ENCODE measurements at regions not wholly inside any gene's neighbourhood (a gene's known extent, or its start where the extent isn't known, plus 50 kb on each side); places are given as distances from the start of the nearest gene placed in this dataset.

- TF ChIP-seq FOXK2 (IDR thresholded peaks at IDR 0.05) (no peak), NFRKB (IDR thresholded peaks at IDR 0.05) (no peak), ZNF384 (IDR thresholded peaks at IDR 0.05) (no peak), SP1 (IDR thresholded peaks at IDR 0.05) (no peak), BHLHE40 (IDR thresholded peaks at IDR 0.05; ENCODE audit: borderline replicate concordance) (no peak), ELF4 (IDR thresholded peaks at IDR 0.05) (no peak), TARDBP (IDR thresholded peaks at IDR 0.05) (no peak), SUZ12 (IDR thresholded peaks at IDR 0.05) (no peak), ARNT (IDR thresholded peaks at IDR 0.05) (no peak)
- TF ChIP-seq, protein P1, sequence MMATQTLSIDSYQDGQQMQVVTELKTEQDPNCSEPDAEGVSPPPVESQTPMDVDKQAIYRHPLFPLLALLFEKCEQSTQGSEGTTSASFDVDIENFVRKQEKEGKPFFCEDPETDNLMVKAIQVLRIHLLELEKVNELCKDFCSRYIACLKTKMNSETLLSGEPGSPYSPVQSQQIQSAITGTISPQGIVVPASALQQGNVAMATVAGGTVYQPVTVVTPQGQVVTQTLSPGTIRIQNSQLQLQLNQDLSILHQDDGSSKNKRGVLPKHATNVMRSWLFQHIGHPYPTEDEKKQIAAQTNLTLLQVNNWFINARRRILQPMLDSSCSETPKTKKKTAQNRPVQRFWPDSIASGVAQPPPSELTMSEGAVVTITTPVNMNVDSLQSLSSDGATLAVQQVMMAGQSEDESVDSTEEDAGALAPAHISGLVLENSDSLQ (IDR thresholded peaks at IDR 0.05), result no peak
- no peak for DNase-seq (ENCODE audit: extremely low spot score)
- POLR2A ChIA-PET, result no interaction called here
- CTCF ChIA-PET, result no interaction called here
Measured at GRCh38 chr6:104046426-104046825, 813.3 kb downstream of the HACE1 start.

- TF ChIP-seq HDGF (IDR thresholded peaks at IDR 0.05; ENCODE audit: borderline replicate concordance), result no peak
- no peak for TF ChIP-seq ZNF384 (IDR thresholded peaks at IDR 0.05)
- no peak for TF ChIP-seq FOXM1 (IDR thresholded peaks at IDR 0.05; ENCODE audit: borderline replicate concordance)
- no peak for TF ChIP-seq SP1 (IDR thresholded peaks at IDR 0.05)
- TF ChIP-seq ELF4 (IDR thresholded peaks at IDR 0.05), result no peak
- TF ChIP-seq FOXA1 (IDR thresholded peaks at IDR 0.05), result no peak
- TF ChIP-seq BHLHE40 (IDR thresholded peaks at IDR 0.05; ENCODE audit: borderline replicate concordance), result no peak
- no peak for TF ChIP-seq FOXK2 (IDR thresholded peaks at IDR 0.05)
- TF ChIP-seq TARDBP (IDR thresholded peaks at IDR 0.05), result no peak
- no peak for DNase-seq (ENCODE audit: extremely low spot score)
- ChIA-PET POLR2A (no interaction called here), CTCF (no interaction called here)
Measured at GRCh38 chr6:104031346-104031745, 828.4 kb downstream of the HACE1 start.

GRCh38 chr6:104022126-104022525, 837.6 kb downstream of the HACE1 start:
- TF ChIP-seq ZNF384 (IDR thresholded peaks at IDR 0.05), result no peak
- TF ChIP-seq L3MBTL2 (conservative IDR thresholded peaks at IDR 0.05), result no peak
- no peak for TF ChIP-seq FOXK2 (IDR thresholded peaks at IDR 0.05)
- TF ChIP-seq FOXA1 (IDR thresholded peaks at IDR 0.05), result no peak
- TF ChIP-seq ELF4 (IDR thresholded peaks at IDR 0.05), result no peak
- TF ChIP-seq LEF1 (IDR thresholded peaks at IDR 0.05; ENCODE audit: borderline replicate concordance), result no peak
- TF ChIP-seq BHLHE40 (IDR thresholded peaks at IDR 0.05; ENCODE audit: borderline replicate concordance), result no peak
- TF ChIP-seq, protein P1 (IDR thresholded peaks at IDR 0.05), result no peak
- TF ChIP-seq TARDBP (IDR thresholded peaks at IDR 0.05), result no peak
- TF ChIP-seq NFRKB (IDR thresholded peaks at IDR 0.05), result no peak
- no peak for TF ChIP-seq HDGF (IDR thresholded peaks at IDR 0.05; ENCODE audit: borderline replicate concordance)
- TF ChIP-seq ARNT (IDR thresholded peaks at IDR 0.05), result no peak
- TF ChIP-seq FOXM1 (IDR thresholded peaks at IDR 0.05; ENCODE audit: borderline replicate concordance), result no peak
- CTCF ChIA-PET, result no interaction called here
- no peak for DNase-seq (ENCODE audit: extremely low spot score)
- POLR2A ChIA-PET, result no interaction called here

DNA sequence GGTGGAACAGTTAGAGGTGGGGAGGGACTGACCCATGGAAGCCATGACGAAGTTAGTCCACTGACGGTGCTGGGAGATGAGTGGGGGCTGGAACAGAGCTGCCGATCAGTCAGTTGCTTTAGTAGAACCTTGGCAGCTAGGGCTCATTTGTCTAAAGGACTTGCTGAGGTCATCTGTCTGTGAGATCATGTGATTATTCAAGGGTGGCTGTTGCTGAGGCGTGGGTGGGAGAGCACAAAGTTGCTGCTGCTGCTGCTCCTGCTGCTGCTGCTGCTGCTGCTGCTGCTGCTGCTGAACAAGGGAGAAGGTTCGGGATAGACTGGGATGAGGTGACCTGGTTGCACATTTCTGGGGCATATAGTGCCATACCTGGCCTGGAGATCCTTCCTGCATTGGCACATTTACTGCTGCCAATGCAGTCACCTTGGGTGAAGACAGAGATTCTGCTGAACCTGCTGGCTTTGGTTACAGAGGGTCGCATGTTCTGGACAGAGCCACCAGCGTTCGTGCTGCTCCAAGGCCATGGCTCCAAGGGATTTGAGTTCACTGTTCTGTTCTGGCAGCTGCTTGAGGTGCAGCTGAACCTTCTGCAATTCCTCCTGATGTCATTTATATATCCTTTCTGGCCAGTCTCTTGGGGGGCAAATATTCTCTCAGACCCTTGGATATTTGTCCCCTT, 840.5 kb downstream of the HACE1 start:
- CTCF ChIA-PET, result no interaction called here
- TF ChIP-seq NFRKB (IDR thresholded peaks at IDR 0.05) (no peak), FOXK2 (IDR thresholded peaks at IDR 0.05) (no peak), TARDBP (IDR thresholded peaks at IDR 0.05) (no peak), FOXA1 (IDR thresholded peaks at IDR 0.05) (no peak), ELF4 (IDR thresholded peaks at IDR 0.05) (no peak), LEF1 (IDR thresholded peaks at IDR 0.05; ENCODE audit: borderline replicate concordance) (no peak), ARNT (IDR thresholded peaks at IDR 0.05) (no peak), ZNF384 (IDR thresholded peaks at IDR 0.05) (no peak), SP1 (IDR thresholded peaks at IDR 0.05) (no peak), BHLHE40 (IDR thresholded peaks at IDR 0.05; ENCODE audit: borderline replicate concordance) (no peak), CTBP1 (IDR thresholded peaks at IDR 0.05; ENCODE audit: borderline replicate concordance) (no peak), FOXM1 (IDR thresholded peaks at IDR 0.05; ENCODE audit: borderline replicate concordance) (no peak), SUZ12 (IDR thresholded peaks at IDR 0.05) (no peak), HDGF (IDR thresholded peaks at IDR 0.05; ENCODE audit: borderline replicate concordance) (no peak), L3MBTL2 (conservative IDR thresholded peaks at IDR 0.05) (no peak)
- TF ChIP-seq, protein P1 (IDR thresholded peaks at IDR 0.05), result no peak

DNA sequence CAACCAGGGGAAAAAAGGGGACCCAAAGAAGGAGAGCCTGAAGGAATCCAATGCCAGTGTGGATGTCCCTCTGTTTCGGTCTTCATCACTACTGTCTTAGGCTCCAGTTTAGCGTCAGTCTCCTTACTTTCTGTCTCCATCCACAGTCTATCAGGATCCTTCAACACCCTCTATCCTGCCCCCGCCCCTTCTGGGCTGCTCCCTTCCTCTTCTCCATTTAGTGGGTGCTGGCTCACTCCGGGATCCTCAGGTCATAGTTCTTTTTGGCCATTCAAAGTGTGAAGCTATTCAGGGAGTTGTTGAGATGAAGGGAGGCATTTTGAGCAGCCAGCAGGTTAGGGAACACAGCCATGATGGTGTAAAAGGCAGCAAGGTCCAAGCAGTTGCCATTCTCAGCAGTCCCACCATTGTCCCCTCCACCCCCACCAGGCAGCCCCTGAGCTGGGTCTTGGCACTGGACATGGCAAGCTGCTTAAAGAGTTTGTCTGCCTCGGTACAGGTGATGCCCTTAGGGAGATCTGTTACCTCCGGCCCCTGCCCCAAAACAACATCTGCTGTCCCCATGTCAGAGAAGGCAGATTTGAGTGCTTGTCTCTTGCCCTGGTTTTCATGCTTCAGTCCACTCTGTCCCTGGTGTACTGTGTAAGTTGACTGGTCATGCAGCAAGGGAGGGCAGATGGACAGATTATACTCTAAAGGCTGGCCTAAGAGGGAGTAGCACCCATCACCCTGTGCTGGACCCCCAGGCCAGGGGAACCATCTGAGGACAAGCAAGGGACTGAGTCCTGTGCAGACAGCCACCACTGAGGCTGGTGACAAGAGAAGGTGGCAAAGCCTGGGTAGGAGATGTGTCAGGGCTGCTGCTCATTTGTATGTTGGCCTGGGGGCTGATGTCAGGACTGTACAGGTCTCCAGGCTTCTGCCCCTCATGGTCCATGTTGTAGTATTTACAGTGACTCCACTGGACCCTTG, 842.0 kb downstream of the HACE1 start:
- CTCF ChIA-PET, result no interaction called here
- POLR2A ChIA-PET, result no interaction called here
- no peak for DNase-seq (ENCODE audit: extremely low spot score)
- TF ChIP-seq FOXM1 (IDR thresholded peaks at IDR 0.05; ENCODE audit: borderline replicate concordance), result no peak
- no peak for TF ChIP-seq SP1 (IDR thresholded peaks at IDR 0.05)
- no peak for TF ChIP-seq TARDBP (IDR thresholded peaks at IDR 0.05)
- no peak for TF ChIP-seq ZNF384 (IDR thresholded peaks at IDR 0.05)
- TF ChIP-seq, protein P1 (IDR thresholded peaks at IDR 0.05), result no peak
- no peak for TF ChIP-seq FOXA1 (IDR thresholded peaks at IDR 0.05)
- TF ChIP-seq HDGF (IDR thresholded peaks at IDR 0.05; ENCODE audit: borderline replicate concordance), result no peak
- TF ChIP-seq L3MBTL2 (conservative IDR thresholded peaks at IDR 0.05), result no peak
- no peak for TF ChIP-seq ARNT (IDR thresholded peaks at IDR 0.05)

More for the DNA sequence above, 840.5 kb downstream of the HACE1 start:
- POLR2A ChIA-PET, result no interaction called here
- DNase-seq (ENCODE audit: extremely low spot score), result no peak
